HG03575 (cell line): ENCODE measurements at regions not wholly inside any gene's neighbourhood (a gene's known extent, or its start where the extent isn't known, plus 50 kb on each side); places are given as distances from the start of the nearest gene placed in this dataset.
"Not testable (repeated sequence)": the region's sequence is repeated elsewhere in the genome, so short reads cannot be mapped to it uniquely, and the experiment has no call there.

Source experiments
- ATAC-seq: cut with Tn5 transposase; IDR thresholded peaks from one replicate; pipeline ENCODE4 v1.9.1; 2021; ENCODE audit not compliant: unreplicated experiment, insufficient number of reproducible peaks, low FRiP score; ENCODE audit errors: extremely low read depth

DNA sequence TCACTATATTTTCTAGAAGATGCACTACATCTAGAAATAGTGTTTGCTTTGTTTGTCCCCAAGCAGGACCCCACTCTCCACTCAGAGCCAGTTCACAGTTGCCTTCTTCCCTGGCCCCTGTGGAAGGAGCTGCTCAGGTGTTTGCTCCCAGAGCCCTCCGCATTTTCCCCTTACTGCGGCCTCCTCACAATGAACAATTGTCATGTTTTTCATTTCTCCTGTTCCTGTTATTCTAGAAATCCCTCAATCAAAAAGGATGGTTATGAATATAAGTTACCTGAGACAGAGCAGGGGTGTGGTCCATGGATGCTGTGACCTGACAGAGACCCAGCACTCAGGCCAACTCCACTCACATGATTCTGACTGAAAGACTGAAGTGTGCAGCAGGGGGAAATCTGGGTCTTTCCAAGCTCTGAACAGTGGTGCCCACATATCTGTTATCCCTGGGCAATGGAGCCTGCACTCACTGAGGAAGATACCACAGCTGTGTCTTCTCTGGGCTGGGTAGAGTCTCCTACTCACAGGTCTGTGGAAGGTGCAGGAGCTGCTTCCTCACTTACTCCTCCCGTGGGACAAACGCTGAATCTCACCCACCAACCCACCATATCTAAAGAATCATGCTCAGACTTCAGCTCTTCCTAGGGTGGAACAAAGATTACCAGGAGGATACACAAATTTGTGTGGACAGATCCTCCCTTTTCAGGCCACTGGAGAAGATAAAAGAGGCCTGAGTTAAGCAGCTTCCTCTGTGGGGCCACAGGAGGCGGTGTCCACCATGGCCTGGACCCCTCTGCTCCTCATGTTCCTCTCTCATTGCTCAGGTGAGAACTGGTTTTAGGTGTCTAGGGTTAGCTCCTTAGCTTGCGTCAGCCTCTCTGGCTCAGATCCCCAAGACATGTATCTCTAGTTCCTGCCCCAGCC lies 87.1 kb upstream of the TOP3B start:
- no peak for ATAC-seq

DNA sequence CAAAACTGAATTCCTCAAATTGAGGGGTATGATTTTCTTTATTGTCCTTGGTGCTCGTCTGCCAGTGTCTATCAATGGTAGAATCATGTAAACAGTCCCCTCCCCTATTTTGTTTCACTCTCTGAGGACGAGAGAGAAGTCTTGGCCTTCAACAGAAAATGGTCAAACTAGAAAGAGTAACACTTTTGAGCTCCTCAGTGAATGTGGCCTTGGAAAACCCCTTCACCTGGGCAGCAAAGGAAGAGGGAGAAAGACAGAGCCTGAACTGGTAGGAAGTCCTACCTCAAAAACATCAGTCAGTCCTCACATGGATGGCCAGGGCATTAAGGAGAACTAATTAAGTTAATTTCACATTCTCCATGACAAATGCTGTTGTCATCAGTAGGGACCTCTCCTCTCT lies 86.1 kb upstream of the TOP3B start:
- no peak for ATAC-seq

DNA sequence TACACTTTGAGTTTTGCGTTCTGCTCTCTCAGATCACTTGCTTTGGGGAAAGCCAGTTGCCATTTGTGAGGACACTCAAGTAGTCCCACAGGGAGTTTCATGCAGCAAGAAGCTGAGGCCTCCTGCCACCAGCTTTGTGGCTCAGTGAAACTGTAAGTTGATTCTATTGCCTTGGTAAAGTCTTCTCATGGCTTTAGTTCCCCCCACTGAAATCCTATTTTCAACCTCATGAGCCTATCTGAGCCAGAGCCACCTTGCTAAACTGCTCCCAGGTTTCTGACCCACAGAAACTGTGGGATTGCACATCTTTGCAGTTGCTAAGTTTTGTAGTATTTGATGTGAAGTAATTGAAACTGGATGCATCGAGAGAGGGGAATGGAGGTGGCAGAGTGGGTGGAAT lies 85.4 kb upstream of the TOP3B start:
- ATAC-seq, result no peak

DNA sequence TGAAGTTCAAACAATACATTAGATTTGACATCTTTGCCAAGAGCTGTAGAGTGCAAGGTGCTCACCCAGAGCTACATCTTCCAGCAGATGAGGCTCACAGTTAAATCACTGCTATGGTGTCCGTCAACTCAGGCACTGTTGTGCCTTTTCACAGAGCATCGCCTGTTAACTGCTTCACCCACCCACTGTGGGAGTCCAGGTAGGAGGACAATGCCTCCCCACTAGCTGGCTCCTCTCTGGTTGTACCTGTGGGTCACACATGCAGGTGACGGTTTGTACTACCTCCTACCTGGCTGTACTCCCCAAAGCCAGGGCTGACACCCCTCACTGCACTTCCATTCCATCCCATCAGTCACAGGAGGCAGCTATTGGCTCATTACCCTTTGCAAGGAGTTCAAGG lies 84.6 kb upstream of the TOP3B start:
- no peak for ATAC-seq

DNA sequence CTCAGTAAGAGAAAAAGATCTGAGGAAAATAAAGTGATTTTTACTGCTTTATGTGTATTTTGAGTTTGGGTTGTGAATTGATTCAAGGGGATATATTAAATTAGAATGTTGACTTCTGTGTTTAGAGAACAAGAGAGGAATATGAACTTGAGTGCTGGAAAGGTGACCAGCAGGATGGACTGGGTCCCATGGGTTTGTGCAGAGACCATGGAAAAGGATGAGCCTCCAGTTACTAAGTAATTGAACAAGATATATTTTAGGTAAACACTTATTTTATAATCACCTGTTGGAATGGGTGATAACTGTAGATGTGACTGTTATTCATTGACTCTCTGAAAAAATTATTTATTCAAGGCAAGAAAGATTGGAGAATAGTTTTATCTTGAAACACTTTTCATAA lies 82.0 kb upstream of the TOP3B start:
- no peak for ATAC-seq

DNA sequence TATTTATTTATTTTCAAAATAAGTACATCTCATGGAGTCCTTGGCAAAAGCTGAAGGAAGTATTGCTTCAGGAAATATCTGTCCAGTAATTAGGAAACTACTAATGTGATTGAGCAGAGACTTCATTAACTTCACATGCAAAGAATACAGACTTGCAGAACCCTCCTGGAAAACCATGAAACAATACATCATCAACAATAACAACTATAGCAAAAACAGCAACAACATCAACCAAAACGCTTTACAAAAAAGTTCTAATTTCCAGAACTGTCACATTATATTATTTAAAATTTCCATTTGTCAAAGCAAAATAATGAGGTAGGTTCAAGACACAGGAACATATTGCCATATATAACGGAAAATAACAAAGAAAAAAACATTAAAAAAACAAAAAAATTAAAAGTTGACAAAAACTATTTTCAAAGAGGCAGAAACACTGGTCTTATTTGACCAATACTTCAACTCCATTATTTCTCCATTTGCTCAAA lies 79.8 kb upstream of the TOP3B start:
- no peak for ATAC-seq

DNA sequence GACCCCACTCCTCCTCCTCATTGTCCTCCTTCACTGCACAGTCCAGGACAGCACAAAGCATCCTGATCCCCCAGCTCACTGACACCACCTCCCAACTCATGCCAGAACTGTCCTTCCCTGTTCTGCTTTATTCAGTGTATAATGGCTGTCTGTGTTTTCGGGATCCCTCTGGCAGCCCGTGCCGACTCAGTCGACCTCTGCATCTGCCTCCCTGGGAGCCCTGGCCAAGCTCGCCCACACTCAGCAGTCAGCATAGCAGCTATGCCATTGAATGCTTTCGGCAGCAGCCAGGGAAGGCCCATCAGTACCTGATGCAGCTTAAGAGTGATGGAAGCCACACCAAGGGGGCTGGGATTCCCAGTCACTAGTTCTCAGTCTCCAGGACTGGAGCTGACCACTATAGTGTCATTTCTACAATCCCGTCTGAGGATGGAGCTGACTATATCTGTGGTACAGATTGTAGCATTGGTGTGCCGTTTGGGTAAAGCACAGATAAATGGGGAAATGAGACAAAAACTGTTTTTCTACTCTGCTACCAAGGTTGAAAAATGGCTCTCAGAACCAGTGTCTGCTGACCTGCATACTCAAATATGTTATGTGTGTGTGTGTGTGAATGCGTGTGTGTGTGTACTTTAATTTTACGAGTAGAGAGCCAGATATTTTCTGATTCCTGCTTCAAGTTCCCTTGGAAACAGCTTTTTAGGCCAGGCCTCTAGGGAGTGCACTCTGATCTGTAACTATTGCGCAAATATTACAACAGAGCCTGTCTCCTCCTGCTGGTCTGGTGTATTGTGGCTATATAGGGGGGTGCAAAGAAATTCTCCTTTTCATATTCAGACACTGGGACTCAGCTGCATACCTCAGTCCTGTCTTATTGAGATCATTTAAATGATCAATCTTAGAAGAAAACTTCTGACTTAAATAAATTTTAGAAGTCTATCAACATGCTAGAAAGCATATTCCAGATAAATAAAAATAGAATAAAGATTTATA lies 78.8 kb upstream of the TOP3B start:
- ATAC-seq, result no peak

DNA sequence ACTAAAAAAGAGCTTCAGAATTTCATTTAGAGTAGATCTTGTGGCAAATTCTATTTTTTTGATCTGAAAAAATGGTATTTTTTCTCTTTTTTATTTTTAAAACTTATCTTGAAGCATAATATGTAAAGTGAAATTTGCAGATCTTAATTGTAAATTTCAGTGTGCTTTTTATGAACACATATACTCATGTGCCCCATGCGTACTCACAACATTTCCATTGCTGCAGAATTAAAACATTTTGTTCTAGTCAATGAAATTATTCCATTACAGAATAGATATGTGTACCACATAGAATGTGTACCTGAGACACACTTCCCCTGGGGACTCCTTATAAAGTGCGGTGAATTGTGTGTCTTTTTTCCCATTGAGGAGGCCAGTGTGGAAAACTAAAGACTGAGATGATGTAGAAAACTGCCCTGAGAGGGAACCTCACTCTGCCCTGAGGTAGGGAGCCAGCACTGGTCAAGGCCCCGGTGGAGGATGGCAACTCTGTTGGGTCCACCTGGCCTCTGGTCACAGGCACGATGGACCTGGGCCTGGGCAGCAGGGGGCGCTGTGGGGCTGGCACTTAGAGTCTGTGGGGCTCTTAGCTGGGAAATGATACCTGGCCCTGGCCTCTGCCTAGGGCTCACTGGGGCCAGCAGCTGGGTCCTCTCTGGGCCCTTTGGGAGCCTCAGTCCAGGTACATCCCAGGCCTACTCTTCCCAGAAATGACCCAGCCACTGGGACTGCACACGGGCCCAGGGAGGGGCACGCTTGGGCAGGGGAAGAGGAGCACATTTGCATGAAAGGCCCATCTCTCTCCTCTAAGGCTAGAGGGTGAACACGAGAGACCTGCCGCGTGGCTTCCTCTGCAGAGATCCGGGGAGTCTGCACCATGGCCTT lies 77.9 kb upstream of the TOP3B start:
- no peak for ATAC-seq

DNA sequence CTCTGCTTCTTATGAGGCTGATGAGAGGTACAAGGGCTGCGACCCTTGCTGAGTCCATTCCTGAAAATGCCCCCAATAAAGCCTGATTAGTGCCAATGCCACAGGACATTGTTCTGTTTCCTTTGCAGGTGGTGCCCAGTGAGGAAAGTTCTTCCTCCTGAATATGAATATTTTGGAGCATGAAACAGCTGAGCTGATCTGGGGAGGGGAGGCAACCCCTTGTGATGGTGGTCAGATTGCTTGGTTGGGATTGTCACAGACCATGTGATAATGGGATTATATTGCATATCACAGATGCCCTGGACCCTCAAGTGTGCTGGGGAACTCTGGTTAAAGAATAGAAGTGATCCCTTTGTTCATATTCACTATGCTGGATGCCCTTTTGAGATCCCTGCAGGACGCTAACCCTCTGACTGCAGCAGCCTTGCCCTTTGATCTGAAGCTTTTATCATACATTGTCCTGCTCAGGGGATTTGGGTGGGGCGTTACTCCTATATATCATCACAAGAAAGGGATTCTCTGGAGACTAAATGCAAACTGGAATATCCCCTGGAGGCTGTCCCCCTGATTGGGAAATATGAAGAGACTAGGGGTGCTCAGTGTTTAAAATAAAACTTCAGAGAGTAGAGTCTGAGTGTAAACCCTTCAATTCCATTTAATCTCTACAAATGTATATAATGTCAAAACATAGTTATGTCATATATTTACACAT lies 76.9 kb upstream of the TOP3B start:
- no peak for ATAC-seq

DNA sequence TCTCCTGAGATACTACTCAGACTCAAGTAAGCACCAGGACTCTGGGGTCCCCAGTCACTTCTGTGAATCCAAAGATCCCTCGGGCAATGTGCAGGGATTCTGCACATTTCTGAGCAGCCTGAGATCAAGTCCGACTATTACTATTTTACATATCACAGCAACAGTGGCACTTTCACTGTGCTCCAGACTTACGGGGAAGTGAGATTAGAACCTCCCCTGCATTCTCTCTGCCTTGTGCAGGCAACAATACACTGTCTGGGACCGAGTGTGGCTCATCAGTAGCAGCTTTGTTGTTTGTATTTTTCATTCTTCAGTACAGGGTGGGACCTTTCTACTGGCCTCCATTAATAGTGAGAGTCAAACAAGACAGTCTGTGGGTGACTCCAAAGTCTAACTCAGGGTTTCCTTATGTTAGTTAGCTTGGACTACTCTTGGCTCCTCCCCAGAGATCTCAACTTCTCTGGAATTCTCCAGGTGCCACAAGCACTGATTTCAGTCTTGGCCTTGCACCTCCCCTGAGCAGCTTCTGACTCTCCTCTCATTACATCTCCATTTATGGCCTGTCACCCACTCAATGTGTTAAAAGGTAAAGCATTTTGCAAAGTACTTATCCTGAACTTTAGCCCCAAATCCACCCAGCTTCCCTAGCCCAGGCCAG lies 76.2 kb upstream of the TOP3B start:
- ATAC-seq, result no peak

DNA sequence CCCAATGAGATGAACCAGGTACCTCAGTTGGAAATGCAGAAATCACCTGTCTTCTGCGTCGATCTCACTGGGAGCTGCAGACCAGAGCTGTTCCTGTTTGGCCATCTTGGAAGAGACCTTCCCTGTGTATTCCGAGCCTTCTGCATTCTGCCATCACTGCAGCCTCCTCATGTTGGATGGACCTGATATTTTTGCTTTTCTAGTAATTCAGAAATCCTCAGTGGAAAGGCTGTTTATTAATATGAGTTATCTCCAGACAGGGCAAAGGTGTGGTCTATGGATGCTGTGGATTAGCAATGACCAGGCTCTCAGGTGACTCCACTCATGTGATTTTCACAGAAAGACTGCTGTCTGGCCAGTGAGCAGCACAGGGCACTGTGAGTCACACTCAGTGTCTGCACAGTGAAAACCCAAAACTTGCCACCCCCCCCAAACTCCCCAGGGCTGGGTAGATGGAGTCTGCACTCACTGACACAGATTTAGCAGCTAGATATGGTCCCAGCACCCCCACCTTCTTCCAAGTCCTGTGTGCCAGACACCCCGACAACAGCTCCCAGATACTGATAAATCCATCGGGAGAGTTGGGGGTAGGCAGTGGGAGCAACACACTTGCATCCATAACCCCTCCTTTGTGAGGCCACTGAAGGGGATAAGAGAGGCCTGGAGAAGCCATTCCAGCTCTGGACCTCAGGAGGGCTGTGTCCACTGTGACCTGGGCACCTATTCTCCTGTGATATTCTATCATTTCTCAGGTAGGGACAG lies 75.2 kb upstream of the TOP3B start:
- no peak for ATAC-seq

DNA sequence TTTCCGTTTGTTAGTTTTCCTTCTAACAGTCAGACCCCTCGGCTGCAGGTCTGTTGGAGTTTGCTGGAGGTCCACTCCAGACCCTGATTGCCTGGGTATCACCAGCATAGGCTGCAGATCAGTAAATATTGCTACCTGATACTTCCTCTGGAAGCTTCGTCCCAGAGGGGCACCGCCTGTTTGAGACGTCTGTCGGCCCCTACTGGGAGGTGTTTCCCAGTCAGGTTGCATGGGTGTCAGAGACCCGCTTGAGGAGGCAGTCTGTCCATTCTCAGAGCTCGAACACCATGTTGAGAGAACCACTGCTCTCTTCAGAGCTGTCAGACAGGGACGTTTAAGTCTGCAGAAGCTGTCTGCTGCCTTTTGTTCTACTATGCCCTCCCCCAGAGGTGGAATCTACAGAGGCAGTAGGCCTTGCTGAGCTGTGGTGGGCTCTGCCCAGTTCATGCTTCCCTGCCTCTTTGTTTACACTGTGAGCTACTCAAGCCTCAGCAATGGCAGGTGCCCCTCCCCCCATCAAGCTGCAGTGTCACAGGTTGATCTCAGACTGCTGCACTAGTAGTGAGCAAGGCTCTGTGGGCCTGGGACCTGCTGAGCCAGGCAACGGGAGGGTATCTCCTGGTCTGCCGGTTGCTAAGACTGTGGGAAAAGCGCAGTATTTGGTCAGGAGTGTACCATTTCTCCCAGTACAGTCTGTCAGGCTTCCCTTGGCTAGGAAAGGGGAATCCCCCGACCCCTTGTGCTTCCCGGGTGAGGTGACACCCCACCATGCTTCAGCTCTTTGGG lies 74.4 kb upstream of the TOP3B start:
- ATAC-seq, result not testable (repeated sequence)

DNA sequence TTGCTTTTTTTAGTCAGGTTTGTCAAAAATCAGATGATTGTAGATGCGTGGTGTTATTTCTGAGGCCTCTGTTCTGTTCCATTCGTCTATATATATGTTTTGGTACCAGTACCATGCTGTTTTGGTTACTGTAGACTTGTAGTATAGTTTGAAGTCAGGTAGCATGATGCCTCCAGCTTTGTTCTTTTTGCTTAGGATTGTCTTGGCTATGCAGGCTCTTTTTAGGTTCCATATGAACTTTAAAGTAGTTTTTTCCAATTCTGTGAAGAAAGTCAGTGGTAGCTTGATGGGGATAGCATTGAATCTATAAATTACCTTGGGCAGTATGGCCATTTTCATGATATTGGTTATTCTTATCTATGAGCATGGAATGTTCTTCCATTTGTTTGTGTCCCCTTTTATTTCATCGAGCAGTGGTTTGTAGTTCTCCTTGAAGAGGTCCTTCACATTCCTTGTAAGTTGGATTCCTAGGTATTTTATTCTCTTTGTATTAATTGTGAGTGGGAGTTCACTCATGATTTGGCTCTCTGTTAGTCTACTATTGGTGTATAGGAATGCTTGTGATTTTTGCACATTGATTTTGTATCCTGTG lies 70.1 kb upstream of the TOP3B start:
- ATAC-seq, result not testable (repeated sequence)

DNA sequence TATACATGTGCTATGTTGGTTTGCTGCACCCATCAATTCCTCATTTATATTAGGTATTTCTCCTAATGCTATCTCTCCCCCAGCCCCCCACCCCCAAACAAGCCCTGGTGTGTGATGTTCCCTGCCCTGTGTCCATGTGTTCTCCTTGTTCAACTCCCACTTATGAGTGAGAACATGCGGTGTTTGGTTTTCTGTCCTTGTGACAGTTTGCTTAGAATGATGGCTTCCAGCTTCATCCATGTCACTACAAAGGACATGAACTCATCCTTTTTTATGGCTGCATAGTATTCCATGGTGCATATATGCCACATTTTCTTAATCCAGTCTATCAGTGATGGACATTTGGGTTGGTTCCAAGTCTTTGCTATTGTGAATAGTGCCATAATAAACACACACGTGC lies 68.4 kb upstream of the TOP3B start:
- not testable (repeated sequence) for ATAC-seq

DNA sequence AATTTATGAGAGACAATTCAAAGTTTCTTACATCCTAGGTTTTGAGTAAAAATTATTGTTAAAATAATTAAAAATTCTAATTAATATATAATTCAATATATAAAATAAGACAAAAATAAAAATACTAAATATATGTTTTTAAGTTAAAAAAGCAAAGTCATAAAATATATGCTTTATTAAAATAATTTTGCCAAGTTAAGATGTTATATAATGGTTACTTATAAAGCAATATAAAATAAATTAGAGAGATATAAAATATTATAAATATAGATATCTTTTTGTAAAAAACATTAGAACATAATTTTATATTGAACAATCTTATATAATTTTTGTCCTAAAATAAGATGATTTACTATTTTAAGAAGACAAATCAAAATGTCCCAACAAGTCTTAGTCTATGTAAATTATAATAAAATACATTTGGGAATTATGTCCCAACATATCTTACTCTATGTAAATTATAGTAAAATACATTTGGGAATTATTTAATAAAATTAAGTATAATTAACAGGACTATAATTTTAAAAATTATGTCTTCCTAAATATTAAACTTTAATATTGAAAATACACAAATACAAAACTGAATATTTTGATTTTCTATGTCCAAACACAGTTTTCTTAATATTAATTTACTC lies 67.7 kb upstream of the TOP3B start:
- ATAC-seq, result no peak

DNA sequence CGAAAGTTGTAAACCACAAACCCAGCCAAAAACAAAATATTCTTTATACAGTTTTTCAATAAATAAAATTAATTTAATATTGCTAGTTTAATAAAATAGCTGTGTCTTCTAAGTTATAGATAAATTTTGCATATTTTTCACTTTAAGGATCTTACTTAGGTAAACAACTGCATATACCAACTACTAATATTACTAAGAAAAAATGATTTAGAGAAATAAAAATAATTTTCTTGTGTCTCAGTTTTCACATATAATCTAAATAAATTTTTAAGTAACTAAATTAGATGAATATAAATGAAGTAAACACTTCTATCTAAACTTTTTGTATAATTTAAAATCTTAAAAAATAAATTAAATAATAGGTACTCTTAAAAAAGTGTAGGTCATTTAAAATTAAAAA lies 67.1 kb upstream of the TOP3B start:
- ATAC-seq, result no peak
